Ecto neural progenitor cell (in vitro differentiated cells): ENCODE measurements at regions not wholly inside any gene's neighbourhood (a gene's known extent, or its start where the extent isn't known, plus 50 kb on each side); places are given as distances from the start of the nearest gene placed in this dataset.
"Not testable (repeated sequence)": the region's sequence is repeated elsewhere in the genome, so short reads cannot be mapped to it uniquely, and the experiment has no call there.

Experiments
- DNase-seq: peaks from one replicate; pipeline ENCODE4 v3.0.0-alpha.2; 2018; ENCODE audit warnings: low spot score

GRCh38 chr4:164207460-164207859 is 546.5 kb upstream of the SMIM31 start:
- peak; percentile 42 for DNase-seq

GRCh38 chr4:164210377-164210776 is 543.6 kb upstream of the SMIM31 start:
- no peak for DNase-seq

- DNase-seq = no peak
These were observed 541.8 kb upstream of the SMIM31 start for GRCh38 chr4:164212134-164212533.

- no peak for DNase-seq
These were observed 541.2 kb upstream of the SMIM31 start for GRCh38 chr4:164212714-164213113.

- no peak for DNase-seq
These were observed 538.7 kb upstream of the SMIM31 start for GRCh38 chr4:164215113-164215741.

GRCh38 chr4:164221631-164222030 is 532.3 kb upstream of the SMIM31 start:
- DNase-seq = no peak

GRCh38 chr4:164224871-164225270 is 529.1 kb upstream of the SMIM31 start:
- no peak for DNase-seq

- no peak for DNase-seq
These were observed 524.7 kb upstream of the SMIM31 start for GRCh38 chr4:164229255-164229654.

GRCh38 chr4:164239433-164239832 is 514.5 kb upstream of the SMIM31 start:
- no peak for DNase-seq

- DNase-seq = no peak
These were observed 514.0 kb upstream of the SMIM31 start for GRCh38 chr4:164239976-164240375.

- DNase-seq = no peak
These were observed 502.7 kb upstream of the SMIM31 start for GRCh38 chr4:164251257-164251656.

- peak; percentile 63 for DNase-seq
These were observed 501.6 kb upstream of the SMIM31 start for GRCh38 chr4:164252286-164252685.

- DNase-seq = no peak
These were observed 492.1 kb upstream of the SMIM31 start for GRCh38 chr4:164261831-164262230.

- not testable (repeated sequence) for DNase-seq
These were observed 491.4 kb upstream of the SMIM31 start for GRCh38 chr4:164262508-164262907.

- not testable (repeated sequence) for DNase-seq
These were observed 476.5 kb upstream of the SMIM31 start for GRCh38 chr4:164277414-164277813.

GRCh38 chr4:164287173-164287572 is 466.8 kb upstream of the SMIM31 start:
- no peak for DNase-seq

GRCh38 chr4:164288578-164288977 is 465.4 kb upstream of the SMIM31 start:
- DNase-seq = no peak

GRCh38 chr4:164293203-164293602 is 460.7 kb upstream of the SMIM31 start:
- no peak for DNase-seq

GRCh38 chr4:164293743-164294142 is 460.2 kb upstream of the SMIM31 start:
- DNase-seq = no peak

- DNase-seq = no peak
These were observed 452.5 kb upstream of the SMIM31 start for GRCh38 chr4:164301430-164301829.

GRCh38 chr4:164304101-164304639 is 449.8 kb upstream of the SMIM31 start:
- no peak for DNase-seq

- DNase-seq = no peak
These were observed 449.1 kb upstream of the SMIM31 start for GRCh38 chr4:164304861-164305260.

GRCh38 chr4:164307262-164307661 is 446.7 kb upstream of the SMIM31 start:
- no peak for DNase-seq

- no peak for DNase-seq
These were observed 441.3 kb upstream of the SMIM31 start for GRCh38 chr4:164312671-164313070.
